H1 (cell line): ENCODE measurements at regions not wholly inside any gene's neighbourhood (a gene's known extent, or its start where the extent isn't known, plus 50 kb on each side); places are given as distances from the start of the nearest gene placed in this dataset.

ENCODE experiments used
- CTCF ChIA-PET: fragments of 300-600 bp; sonication (Branson Sonifier 250); formaldehyde crosslinking; loops from one replicate; lab custom pipeline; 2021; ENCODE audit not compliant: partially characterized antibody; lab: Charles Lee
- POLR2A ChIA-PET: fragments of 300-600 bp; sonication (Branson Sonifier 250); formaldehyde crosslinking; loops from one replicate; lab custom pipeline; 2021; ENCODE audit warnings: inconsistent platforms; ENCODE audit not compliant: partially characterized antibody; lab: Charles Lee
- DNase-seq, 2 experiments: peaks; one replicate each; pipeline versions ENCODE4 v3.0.0 to v3.0.0-alpha.2; 2010 to 2022; ENCODE audit warnings: low spot score in 2 of 2, low read depth in 1 of 2, mixed read lengths in 1 of 2
- FAIRE-seq: peaks from 2 replicates; lab custom pipeline; 2011; peaks lifted over from hg19 to GRCh38; lab: Jason Lieb, UNC
- H2AFZ ChIP-seq: 2 replicates; pipeline ENCODE4 v1.8.1; 2012; ENCODE audit warnings: low read length, inconsistent platforms
- H2AK5ac ChIP-seq: 2 replicates; pipeline ENCODE4 v1.6.1; 2013; ENCODE audit warnings: low read depth, low read length
- H2BK120ac ChIP-seq: replicated peaks from 2 replicates; pipeline ENCODE3; 2013; ENCODE audit warnings: low read depth, low read length, inconsistent platforms
- H2BK12ac ChIP-seq: 2 replicates; pipeline ENCODE4 v1.6.1; 2013; ENCODE audit warnings: low read depth, low read length
- H2BK15ac ChIP-seq: 2 replicates; pipeline ENCODE4 v1.6.1; 2013; ENCODE audit warnings: low read length
- H2BK20ac ChIP-seq: 2 replicates; pipeline ENCODE4 v1.6.1; 2013; ENCODE audit warnings: low read length
- H2BK5ac ChIP-seq: 2 replicates; pipeline ENCODE4 v1.6.1; 2013; ENCODE audit warnings: low read depth, low read length
- H3K14ac ChIP-seq: 2 replicates; pipeline ENCODE4 v1.6.1; 2013; ENCODE audit warnings: inconsistent platforms; ENCODE audit not compliant: insufficient read length
- H3K18ac ChIP-seq: 2 replicates; pipeline ENCODE4 v1.6.1; 2013; ENCODE audit warnings: low read length; ENCODE audit errors: extremely low read depth
- H3K23ac ChIP-seq: 2 replicates; pipeline ENCODE4 v1.6.1; 2013; ENCODE audit warnings: inconsistent platforms; ENCODE audit not compliant: insufficient read length
- H3K23me2 ChIP-seq: 2 replicates; pipeline ENCODE4 v1.6.1; 2013; ENCODE audit warnings: low read depth, low read length
- H3K27ac ChIP-seq: 2 replicates; pipeline ENCODE4 v1.6.1; 2011; ENCODE audit warnings: low read depth, low read length, inconsistent platforms
- H3K27me3 ChIP-seq, 4 experiments: replicated peaks in 1 of 4; 1 replicate in 1 of 4; 2 replicates in 3 of 4; pipeline versions ENCODE4 v1.6.1 to v1.8.1; 2011 to 2013; ENCODE audit warnings: low read length in 3 of 4, mild to moderate bottlenecking in 3 of 4, inconsistent platforms in 2 of 4, mixed read lengths in 2 of 4, moderate library complexity in 1 of 4; ENCODE audit not compliant: control insufficient read depth in 3 of 4, insufficient read depth in 3 of 4; ENCODE audit errors: extremely low read depth in 1 of 4
- H3K36me3 ChIP-seq, 4 experiments: 2 replicates each; pipeline versions ENCODE4 v1.6.1 to v1.8.1; 2011 to 2013; ENCODE audit warnings: mild to moderate bottlenecking in 4 of 4, low read length in 3 of 4, moderate library complexity in 2 of 4, control low read depth in 1 of 4, inconsistent platforms in 1 of 4; ENCODE audit not compliant: insufficient read depth in 4 of 4, control insufficient read depth in 2 of 4
- H3K4ac ChIP-seq: replicated peaks from 2 replicates; pipeline ENCODE3; 2013; ENCODE audit warnings: low read length, low read depth, mixed read lengths, inconsistent platforms; ENCODE audit not compliant: insufficient read length
- H3K4me1 ChIP-seq, 4 experiments: replicated peaks in 1 of 4; 1 replicate in 1 of 4; 2 replicates in 3 of 4; pipeline versions ENCODE4 v1.6.1 to v1.8.1; 2011 to 2013; ENCODE audit warnings: low read length in 3 of 4, inconsistent platforms in 2 of 4, mixed read lengths in 1 of 4; ENCODE audit not compliant: insufficient read depth in 4 of 4, control insufficient read depth in 3 of 4
- H3K4me2 ChIP-seq, 2 experiments: 2 replicates each; pipeline versions ENCODE4 v1.6.1 to v1.8.1; 2011 to 2013; ENCODE audit warnings: low read depth in 2 of 2, low read length in 2 of 2, control low read depth in 1 of 2, inconsistent platforms in 1 of 2, mild to moderate bottlenecking in 1 of 2; ENCODE audit not compliant: insufficient read depth in 1 of 2
- H3K4me3 ChIP-seq, 4 experiments: fragments of 200-600, 300-600 bp in 1 of 4; sonication (generic), shearing (Covaris generic), sonication (Bioruptor Twin) in 1 of 4; 2 replicates each; pipeline versions ENCODE4 v1.5.1 to v1.8.1; 2011 to 2016; ENCODE audit warnings: low read length in 4 of 4, low read depth in 3 of 4, control low read depth in 2 of 4, inconsistent platforms in 2 of 4, mild to moderate bottlenecking in 2 of 4, mixed read lengths in 1 of 4, moderate library complexity in 1 of 4; ENCODE audit not compliant: insufficient read depth in 2 of 4; ENCODE audit errors: extremely low read depth in 1 of 4
- H3K56ac ChIP-seq: replicated peaks from 2 replicates; pipeline ENCODE3; 2013; ENCODE audit warnings: low read depth, mild to moderate bottlenecking, mixed read lengths, low read length, inconsistent platforms; ENCODE audit not compliant: insufficient read length
- H3K79me1 ChIP-seq: 2 replicates; pipeline ENCODE4 v1.6.1; 2013; ENCODE audit warnings: low read depth, low read length, control low read depth
- H3K79me2 ChIP-seq, 2 experiments: 2 replicates each; pipeline versions ENCODE4 v1.6.1 to v1.8.1; 2012 to 2013; ENCODE audit warnings: low read length in 2 of 2, mild to moderate bottlenecking in 2 of 2, inconsistent platforms in 1 of 2; ENCODE audit not compliant: insufficient read depth in 2 of 2, control insufficient read depth in 1 of 2
- H3K9ac ChIP-seq, 4 experiments: replicated peaks in 1 of 4; 1 replicate in 1 of 4; 2 replicates in 3 of 4; pipeline versions ENCODE4 v1.6.1 to v1.8.1; 2011 to 2013; ENCODE audit warnings: low read depth in 3 of 4, low read length in 3 of 4, control low read depth in 2 of 4, mild to moderate bottlenecking in 2 of 4, moderate library complexity in 2 of 4, inconsistent platforms in 1 of 4; ENCODE audit errors: extremely low read depth in 1 of 4
- H3K9me3 ChIP-seq, 2 experiments: 2 replicates each; pipeline versions ENCODE4 v1.6.1 to v1.8.1; 2012 to 2013; ENCODE audit warnings: mild to moderate bottlenecking in 2 of 2, moderate library complexity in 2 of 2, control low read depth in 1 of 2, inconsistent platforms in 1 of 2, low read depth in 1 of 2, low read length in 1 of 2, mixed read lengths in 1 of 2; ENCODE audit not compliant: insufficient read depth in 2 of 2
- H4K20me1 ChIP-seq, 2 experiments: replicated peaks in 1 of 2; 2 replicates each; pipeline versions ENCODE3 to v1.8.1; 2011 to 2013; ENCODE audit warnings: inconsistent platforms in 2 of 2, low read length in 2 of 2, mild to moderate bottlenecking in 1 of 2; ENCODE audit not compliant: insufficient read depth in 2 of 2, control insufficient read depth in 1 of 2
- H4K5ac ChIP-seq: 2 replicates; pipeline ENCODE4 v1.6.1; 2013; ENCODE audit warnings: low read length, low read depth, mixed read lengths, inconsistent platforms; ENCODE audit not compliant: insufficient read length
- H4K8ac ChIP-seq: 2 replicates; pipeline ENCODE4 v1.8.0; 2013; ENCODE audit warnings: mild to moderate bottlenecking, moderate library complexity, low read length, inconsistent platforms; ENCODE audit not compliant: insufficient read depth; ENCODE audit errors: extremely low read depth
- H4K91ac ChIP-seq: replicated peaks from 2 replicates; pipeline ENCODE3; 2013; ENCODE audit warnings: low read length, mixed read lengths, inconsistent platforms; ENCODE audit not compliant: insufficient read length
- ASH2L ChIP-seq: fragments of 200-600, 300-600 bp; sonication (generic); IDR thresholded peaks from one replicate; pipeline ENCODE4 v1.7.1; 2017; ENCODE audit warnings: low read length
- ATF3 ChIP-seq: IDR thresholded peaks from 2 replicates; pipeline ENCODE4 v1.6.1; 2011; ENCODE audit warnings: low read depth, mild to moderate bottlenecking, low read length; ENCODE audit not compliant: insufficient read depth
- BACH1 ChIP-seq: IDR thresholded peaks from 2 replicates; pipeline ENCODE4 v1.6.1; 2012; ENCODE audit warnings: low read length, improper control_type of control experiment
- BCL11A ChIP-seq, 2 experiments: IDR thresholded peaks; one replicate each; pipeline ENCODE4 v1.6.1; 2011; ENCODE audit warnings: low read depth in 2 of 2, low read length in 2 of 2, mild to moderate bottlenecking in 2 of 2
- BRCA1 ChIP-seq: IDR thresholded peaks from 2 replicates; pipeline ENCODE4 v1.6.1; 2012; ENCODE audit warnings: low read depth, low read length, improper control_type of control experiment
- CHD1 ChIP-seq: IDR thresholded peaks from 2 replicates; pipeline ENCODE4 v1.6.1; 2012; ENCODE audit warnings: low read depth, low read length, improper control_type of control experiment
- POU5F1 ChIP-seq: IDR thresholded peaks from 2 replicates; pipeline ENCODE4 v1.6.1; 2011; ENCODE audit warnings: low read depth, mild to moderate bottlenecking, low read length, moderate library complexity
- RFX5 ChIP-seq: IDR thresholded peaks from 2 replicates; pipeline ENCODE4 v1.6.1; 2011; ENCODE audit warnings: low read depth, low read length, improper control_type of control experiment, borderline replicate concordance
- RXRA ChIP-seq: IDR thresholded peaks from 2 replicates; pipeline ENCODE4 v1.6.1; 2011; ENCODE audit warnings: low read depth, mild to moderate bottlenecking, low read length, moderate library complexity; ENCODE audit not compliant: insufficient read depth
- SIN3A ChIP-seq, 2 experiments: IDR thresholded peaks in 1 of 2; conservative IDR thresholded peaks in 1 of 2; 2 replicates each; pipeline ENCODE4 v1.6.1; 2011 to 2012; ENCODE audit warnings: low read length in 2 of 2, improper control_type of control experiment in 1 of 2, low read depth in 1 of 2, mild to moderate bottlenecking in 1 of 2
- SP1 ChIP-seq: IDR thresholded peaks from 2 replicates; pipeline ENCODE4 v1.6.1; 2011; ENCODE audit warnings: low read depth, low read length
- TBP ChIP-seq: IDR thresholded peaks from 2 replicates; pipeline ENCODE4 v1.6.1; 2011; ENCODE audit warnings: low read depth, low read length, improper control_type of control experiment
- USF2 ChIP-seq: IDR thresholded peaks from 2 replicates; pipeline ENCODE4 v1.6.1; 2011; ENCODE audit warnings: low read length, improper control_type of control experiment
- WGBS, 2 experiments: shearing (Covaris generic) in 1 of 2; methylation state at CpG; one replicate each; pipeline versions ENCODE4 v1.1.6 to v1.1.7; 2013 to 2015; ENCODE audit warnings: low lambda C conversion rate in 2 of 2, mixed read lengths in 2 of 2, inconsistent platforms in 1 of 2, low coverage in 1 of 2, missing lambda C conversion rate in 1 of 2; ENCODE audit not compliant: insufficient replicate concordance in 2 of 2, insufficient coverage in 1 of 2, insufficient read length in 1 of 2; ENCODE audit errors: extremely low coverage in 1 of 2, missing lambda C conversion rate in 1 of 2; 5-methylcytosine and 5-hydroxymethylcytosine counted together

GRCh38 chr7:86972072-86972471 is 87.4 kb downstream of the ELAPOR2 start:
- 89% methylated on average over 2 of the region's 2 CpGs; no CpG with 5 or more reads in 1 of the 2 experiments for WGBS, 2 experiments
- H3K4me3 ChIP-seq = peak overlapping the region in 1 of 4 experiments; percentile 20; a peak in 1 of 8 replicates
- H2BK5ac ChIP-seq = no peak overlapping the region
- H2BK120ac ChIP-seq = no peak overlapping the region
- ChIA-PET CTCF (interaction anchor here (0.8 to 3.1 kb wide), 3 partner anchors 9 to 22 kb away, joined by 3 to 7 read pairs (median 4); no protein-coding TSS in a partner anchor), POLR2A (interaction anchor here (1.1 to 1.7 kb wide), 2 partner anchors 9 to 22 kb away, joined by 4 read pairs; no protein-coding TSS in a partner anchor)
- no peak overlapping the region for H4K5ac ChIP-seq
- H3K27me3 ChIP-seq = no peaks in the 10 kb centered on the region
- H2BK20ac ChIP-seq = no peak overlapping the region
- peaks cover 0 to 4% of the 10 kb centered on the region in 2 experiments for H4K20me1 ChIP-seq
- no peak overlapping the region for H3K18ac ChIP-seq
- no peak overlapping the region for H2AK5ac ChIP-seq
- H3K79me2 ChIP-seq = peaks cover 3 to 79% of the 10 kb centered on the region in 2 experiments; a peak in 3 of 4 replicates
- H3K4me1 ChIP-seq = peaks cover 0 to 10% (median 0%) of the 10 kb centered on the region in 4 experiments; a peak in 4 of 7 replicates
- H3K23me2 ChIP-seq = no peaks in the 10 kb centered on the region; the same call in 1 of the 2 replicates
- H3K79me1 ChIP-seq = peaks cover 4% of the 10 kb centered on the region; the same call in 1 of the 2 replicates
- H3K56ac ChIP-seq = no peak overlapping the region
- no peak overlapping the region for H3K4ac ChIP-seq
- H4K8ac ChIP-seq = no peak overlapping the region
- peak; percentile 39 for FAIRE-seq
- H2BK12ac ChIP-seq = no peak overlapping the region
- H3K36me3 ChIP-seq = no peaks in the 10 kb centered on the region
- H3K4me2 ChIP-seq = no peak overlapping the region
- H2AFZ ChIP-seq = no peak overlapping the region
- H3K9ac ChIP-seq = no peak overlapping the region
- no peaks in the 10 kb centered on the region for H3K9me3 ChIP-seq
- DNase-seq = no peak
- no peak overlapping the region for H2BK15ac ChIP-seq
- no peak overlapping the region for H4K91ac ChIP-seq
- no peak overlapping the region for H3K23ac ChIP-seq
- H3K27ac ChIP-seq = no peak overlapping the region; the same call in 1 of the 2 replicates
- H3K14ac ChIP-seq = no peak overlapping the region
- TF ChIP-seq BACH1 = no peak
- TF ChIP-seq RXRA = no peak
- no peak for TF ChIP-seq USF2
- TF ChIP-seq BRCA1 = no peak
- peak; percentile 63 for TF ChIP-seq TBP
- no peak for TF ChIP-seq BCL11A (IDR thresholded peaks at IDR 0.05; ENCODE audit: low read depth in 2 of 2, low read length in 2 of 2)
- peak; percentile 82; the same call in 1 of the 2 replicates for TF ChIP-seq SP1
- TF ChIP-seq RFX5 = no peak
- no peak for TF ChIP-seq POU5F1
- TF ChIP-seq CHD1 = no peak
- no peak for TF ChIP-seq ATF3
- no peak for TF ChIP-seq ASH2L
- no peak for TF ChIP-seq SIN3A (conservative IDR thresholded peaks at IDR 0.05 in 1 of 2, IDR thresholded peaks at IDR 0.05 in 1 of 2; ENCODE audit: low read depth in 1 of 2, low read length in 2 of 2)
